Activated T-helper 1 cell treated with Interleukin-2 at 50 U/mL for 16 hours (primary cell): ENCODE measurements at regions not wholly inside any gene's neighbourhood (a gene's known extent, or its start where the extent isn't known, plus 50 kb on each side); places are given as distances from the start of the nearest gene placed in this dataset.
"Not testable (repeated sequence)": the region's sequence is repeated elsewhere in the genome, so short reads cannot be mapped to it uniquely, and the experiment has no call there.

Experiments
- DNase-seq: peaks from one replicate; pipeline ENCODE4 v3.0.0-alpha.2; 2020; ENCODE audit warnings: low read depth

GRCh38 chr2:145787597-145788361 is 1267.9 kb upstream of the ZEB2 start:
- DNase-seq, result not testable (repeated sequence)

- not testable (repeated sequence) for DNase-seq
These were observed 1262.7 kb upstream of the ZEB2 start for GRCh38 chr2:145782607-145783006.

GRCh38 chr2:145777914-145778313 is 1258.0 kb upstream of the ZEB2 start:
- DNase-seq, result no peak

- no peak for DNase-seq
These were observed 1257.4 kb upstream of the ZEB2 start for GRCh38 chr2:145777297-145777696.

GRCh38 chr2:145775591-145775990 is 1255.7 kb upstream of the ZEB2 start:
- DNase-seq, result no peak

GRCh38 chr2:145771525-145771924 is 1251.6 kb upstream of the ZEB2 start:
- no peak for DNase-seq

GRCh38 chr2:145769011-145769716 is 1249.2 kb upstream of the ZEB2 start:
- no peak for DNase-seq

GRCh38 chr2:145765874-145766273 is 1246.0 kb upstream of the ZEB2 start:
- no peak for DNase-seq

GRCh38 chr2:145764631-145765030 is 1244.7 kb upstream of the ZEB2 start:
- DNase-seq, result no peak

GRCh38 chr2:145760781-145761649 is 1241.1 kb upstream of the ZEB2 start:
- no peak for DNase-seq

- no peak for DNase-seq
These were observed 1239.5 kb upstream of the ZEB2 start for GRCh38 chr2:145759228-145759915.

GRCh38 chr2:145757503-145758246 is 1237.8 kb upstream of the ZEB2 start:
- DNase-seq, result no peak

- DNase-seq, result no peak
These were observed 1235.3 kb upstream of the ZEB2 start for GRCh38 chr2:145755019-145755837.

GRCh38 chr2:145753966-145754365 is 1234.0 kb upstream of the ZEB2 start:
- no peak for DNase-seq

- no peak for DNase-seq
These were observed 1233.2 kb upstream of the ZEB2 start for GRCh38 chr2:145753041-145753608.

GRCh38 chr2:145752091-145752806 is 1232.3 kb upstream of the ZEB2 start:
- DNase-seq, result no peak

GRCh38 chr2:145751629-145752028 is 1231.7 kb upstream of the ZEB2 start:
- DNase-seq, result no peak

GRCh38 chr2:145751155-145751554 is 1231.2 kb upstream of the ZEB2 start:
- no peak for DNase-seq

- DNase-seq, result no peak
These were observed 1230.7 kb upstream of the ZEB2 start for GRCh38 chr2:145750612-145751011.
